GM21447 (cell line): ENCODE measurements at regions not wholly inside any gene's neighbourhood (a gene's known extent, or its start where the extent isn't known, plus 50 kb on each side); places are given as distances from the start of the nearest gene placed in this dataset.

Experiments
- ATAC-seq: cut with Tn5 transposase; IDR thresholded peaks from one replicate; pipeline ENCODE4 v1.9.1; 2021; ENCODE audit not compliant: unreplicated experiment

DNA sequence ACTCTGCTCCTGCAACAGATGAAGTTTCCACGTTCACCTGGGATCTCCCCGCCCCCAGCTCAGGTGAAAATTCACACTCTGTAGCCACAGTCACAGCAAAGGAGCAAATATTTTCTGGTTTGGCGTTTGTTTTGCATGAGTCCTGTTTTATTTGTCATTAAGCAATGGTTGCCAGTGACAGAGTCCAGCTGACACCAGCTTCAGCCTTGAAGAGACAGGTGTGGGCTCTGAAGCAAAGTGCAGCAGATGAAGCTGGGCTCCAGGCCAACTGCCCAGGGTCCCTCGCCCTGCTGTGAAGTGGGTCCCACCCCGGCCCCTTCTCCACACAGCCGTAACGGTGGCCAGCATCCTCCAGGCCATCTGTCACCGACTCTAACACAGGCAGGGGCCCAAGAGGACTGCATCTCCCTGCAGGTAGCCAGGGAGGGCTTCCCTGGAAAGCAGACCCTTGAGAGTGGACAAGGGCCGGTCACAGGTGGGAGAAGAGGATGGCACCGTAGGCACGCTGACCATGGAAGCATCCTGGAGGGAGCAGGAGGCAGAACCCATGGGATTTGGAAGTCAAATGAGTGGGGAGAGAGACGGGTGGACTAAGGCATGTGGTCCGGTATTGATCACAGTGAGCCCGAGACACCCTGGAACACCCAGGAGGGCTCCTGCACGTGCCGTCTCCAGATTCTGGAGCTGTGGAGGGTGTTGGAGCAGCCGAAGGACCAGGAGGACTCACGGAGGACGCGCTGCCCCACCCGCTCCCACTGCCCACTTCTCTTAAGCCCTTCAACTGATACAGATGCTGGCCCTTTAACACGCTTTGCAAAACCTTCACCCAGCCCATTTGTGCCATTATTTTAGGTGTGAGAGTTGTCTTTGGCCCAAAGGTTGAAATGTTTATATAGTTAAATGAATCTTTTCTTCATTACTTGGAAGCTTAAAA is 294.5 kb downstream of the BRD1 start:
- ATAC-seq, result no peak

DNA sequence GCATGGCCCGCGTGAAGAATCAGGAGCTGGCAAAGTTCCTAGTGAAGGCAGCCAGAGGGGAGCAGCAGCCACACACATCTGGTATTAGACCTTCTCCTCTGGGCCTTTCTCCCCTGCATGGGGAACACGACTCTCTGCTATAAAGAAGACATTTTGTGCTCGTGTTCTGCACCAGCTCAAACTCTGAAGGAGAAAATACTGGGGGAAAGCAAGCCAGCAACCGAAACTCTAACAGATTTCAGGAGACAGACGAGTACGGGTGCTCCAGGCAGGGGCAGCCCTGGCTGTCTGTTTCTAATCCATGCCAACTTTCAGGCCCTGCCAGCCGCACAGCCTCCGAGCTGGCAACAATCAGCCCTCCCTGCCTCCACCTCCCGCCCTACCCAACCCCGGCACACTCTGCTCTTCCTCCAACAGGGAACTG is 296.3 kb downstream of the BRD1 start:
- ATAC-seq, result no peak

DNA sequence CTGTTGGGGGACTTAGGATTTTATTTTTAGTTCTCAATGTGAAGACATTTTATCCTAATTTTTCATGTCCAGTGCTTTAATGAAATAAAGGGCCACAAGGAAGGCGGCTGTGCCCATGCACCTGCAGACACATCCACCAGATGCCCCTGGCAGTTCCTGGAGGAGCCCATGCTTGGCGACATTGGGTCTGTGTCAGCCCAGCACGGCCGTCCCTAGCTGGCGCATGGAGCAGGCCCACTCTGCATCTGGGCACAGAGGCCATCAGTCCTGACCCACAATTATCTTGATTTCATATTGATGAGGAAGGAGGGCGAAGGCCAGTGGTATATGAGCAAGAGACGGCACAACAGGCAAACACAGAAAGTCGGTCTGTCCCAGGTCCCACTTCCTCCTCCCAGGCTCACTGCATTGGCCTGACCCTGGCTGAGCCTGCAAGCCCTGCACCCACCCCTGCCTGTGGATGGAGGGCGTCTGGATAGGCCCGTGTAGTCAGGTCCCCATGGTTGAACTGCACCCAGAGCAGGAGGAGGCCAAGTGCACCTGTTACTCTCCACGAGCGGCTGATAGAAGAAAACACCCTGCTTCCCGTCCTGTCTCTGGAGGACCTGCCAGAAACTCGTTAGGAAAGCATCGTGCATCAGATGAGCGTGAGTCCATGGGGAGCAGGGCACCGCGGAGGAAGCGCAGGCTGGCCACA is 296.9 kb downstream of the BRD1 start:
- no peak for ATAC-seq

DNA sequence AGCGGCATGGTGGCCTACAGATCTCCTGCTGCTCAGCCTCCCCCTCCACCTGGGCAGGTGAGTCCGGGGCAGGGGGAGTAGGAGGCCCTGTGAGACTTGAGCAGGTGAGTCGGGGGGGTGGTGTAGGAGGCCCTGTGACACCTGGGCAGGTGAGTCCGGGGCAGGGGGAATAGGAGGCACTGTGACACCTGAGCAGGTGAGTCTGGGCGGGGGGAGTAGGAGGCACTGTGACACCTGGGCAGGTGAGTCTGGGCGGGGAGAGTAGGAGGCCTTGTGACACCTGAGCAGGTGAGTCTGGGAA is 299.3 kb downstream of the BRD1 start:
- ATAC-seq, result no peak

DNA sequence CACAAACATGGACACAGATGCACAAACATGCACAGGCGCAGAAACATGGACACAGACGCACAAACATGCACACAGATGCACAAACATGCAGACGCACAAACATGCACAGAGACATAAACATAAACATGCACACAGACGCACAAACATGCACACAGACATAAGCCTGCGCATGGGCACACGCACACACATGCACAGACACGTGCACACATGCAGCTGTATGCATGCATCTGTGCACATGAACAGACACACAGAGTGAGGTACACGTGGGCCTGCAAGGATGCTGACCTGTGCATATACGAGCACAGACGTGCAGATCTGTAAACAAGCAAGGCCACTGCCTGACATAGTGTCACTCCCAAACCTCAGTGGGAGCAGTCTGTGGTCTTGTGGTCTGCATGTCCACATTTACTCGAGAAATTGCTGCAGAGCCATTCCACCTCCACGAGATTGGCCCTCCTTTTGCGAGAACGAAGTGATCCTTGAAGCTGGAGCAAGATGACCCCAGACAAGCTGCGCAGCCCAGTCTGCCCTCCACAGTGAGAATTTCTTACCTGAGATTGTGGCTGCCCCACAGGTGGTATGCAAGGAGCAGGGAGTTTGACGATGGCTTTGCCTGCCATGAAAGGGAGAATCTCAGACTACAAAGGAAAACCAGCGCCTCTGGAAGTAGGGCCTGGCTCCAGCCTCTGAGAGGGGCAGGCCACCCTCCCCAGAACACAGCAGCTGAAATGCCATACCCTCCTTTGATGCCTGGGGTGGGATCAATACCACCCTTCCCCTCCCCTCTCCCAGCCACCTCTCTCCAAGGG is 299.9 kb downstream of the BRD1 start:
- ATAC-seq, result no peak

DNA sequence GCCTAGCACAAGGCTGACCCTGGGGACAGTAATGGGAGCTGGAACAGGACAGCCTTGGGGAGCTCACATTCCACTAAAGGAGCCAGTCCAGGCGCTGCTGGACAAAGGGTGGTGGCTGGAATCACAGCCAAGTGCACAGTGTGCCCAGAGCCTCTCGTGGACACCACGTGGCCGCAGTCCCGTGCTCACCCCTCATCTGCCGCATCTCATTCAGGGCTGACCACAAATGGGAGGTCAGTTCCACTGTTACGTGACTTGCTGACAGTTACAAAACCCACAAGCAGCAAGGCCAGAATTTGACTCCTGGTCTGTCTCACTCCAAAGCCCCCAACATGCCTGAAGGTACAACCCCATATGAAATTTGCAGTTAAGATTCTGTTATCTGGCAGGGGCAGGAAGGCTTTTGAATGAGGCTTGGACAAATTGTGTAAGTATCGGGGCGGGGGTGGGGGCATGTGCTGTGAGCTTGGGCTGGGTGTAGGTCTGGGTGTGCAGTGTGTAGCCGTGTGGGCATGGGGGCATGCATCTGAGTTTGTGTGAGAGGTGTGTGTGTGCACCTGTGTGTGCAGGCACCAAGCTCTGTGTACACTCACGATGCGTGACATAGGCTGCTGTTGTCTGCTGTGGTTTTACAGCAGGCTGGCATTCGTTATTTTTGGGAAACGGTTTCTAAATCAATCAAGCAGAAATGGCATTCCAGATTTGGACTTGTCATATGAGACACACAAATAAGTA is 301.7 kb downstream of the BRD1 start:
- no peak for ATAC-seq

DNA sequence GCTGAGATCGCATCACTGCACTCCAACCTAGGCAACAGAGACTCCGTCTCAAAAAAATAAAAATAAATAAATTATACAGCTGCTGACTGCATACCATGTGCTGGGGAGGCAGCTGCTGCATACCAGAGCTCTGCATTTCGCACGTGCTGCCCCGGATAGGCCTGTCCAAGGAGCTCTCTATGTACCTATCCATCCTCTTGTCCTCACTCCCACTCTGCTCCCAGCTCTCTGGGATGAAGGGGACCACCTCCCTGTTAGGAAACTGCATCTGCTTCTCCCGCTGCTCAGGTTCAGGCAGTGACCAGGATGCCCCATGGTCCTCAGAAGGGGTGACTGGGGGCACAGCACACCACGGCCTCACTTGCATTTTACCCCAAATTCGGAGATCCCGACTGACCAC is 302.3 kb downstream of the BRD1 start:
- ATAC-seq, result no peak

DNA sequence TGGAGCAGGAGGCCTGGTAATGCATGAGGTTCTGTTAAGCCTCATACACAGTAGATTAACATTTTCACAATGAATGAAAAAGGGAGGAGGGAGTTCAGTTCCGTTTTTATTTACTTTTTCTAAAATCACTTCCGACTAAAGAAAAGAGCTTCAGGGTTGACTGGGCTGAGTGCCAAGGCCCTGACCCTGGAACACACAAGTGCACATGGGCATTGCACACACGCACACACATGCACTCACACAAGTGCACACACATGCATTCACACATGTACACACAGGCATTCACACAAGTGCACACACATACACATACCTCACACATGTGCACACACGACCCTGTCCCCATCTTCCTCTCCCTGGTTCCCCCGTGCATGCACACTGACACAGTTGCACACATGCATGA is 303.3 kb downstream of the BRD1 start:
- ATAC-seq, result no peak

DNA sequence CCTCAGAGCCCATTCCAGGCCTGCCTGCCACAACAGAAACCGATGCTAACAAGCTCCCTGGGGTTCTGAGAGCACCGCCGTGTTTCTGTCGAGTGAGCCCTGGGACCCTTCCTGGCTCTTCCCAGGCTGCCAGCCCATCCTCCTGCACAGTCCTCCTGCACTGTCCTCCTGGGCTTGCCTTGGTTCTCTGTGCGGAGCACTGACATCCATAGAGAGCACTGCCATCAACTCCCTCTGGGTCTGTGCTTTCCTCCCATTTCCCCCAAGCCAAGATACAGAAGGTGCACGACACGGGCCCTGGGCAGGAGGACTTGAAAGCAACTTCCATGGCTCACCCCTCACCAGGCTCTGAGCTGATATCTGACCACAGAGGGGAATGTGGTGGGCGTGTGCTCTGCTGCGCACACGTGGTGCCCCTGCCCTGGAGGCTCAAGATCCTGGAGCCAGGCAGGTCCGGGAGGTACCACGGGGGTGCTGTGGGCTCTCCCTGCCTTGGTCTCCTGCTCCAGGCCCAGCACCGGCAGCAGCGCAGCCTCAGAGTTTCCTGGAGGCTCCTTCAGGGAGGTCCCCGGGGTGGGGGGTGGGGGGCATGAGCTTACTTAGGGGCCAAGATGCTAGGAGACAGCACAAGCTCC is 304.2 kb downstream of the BRD1 start:
- ATAC-seq, result no peak

DNA sequence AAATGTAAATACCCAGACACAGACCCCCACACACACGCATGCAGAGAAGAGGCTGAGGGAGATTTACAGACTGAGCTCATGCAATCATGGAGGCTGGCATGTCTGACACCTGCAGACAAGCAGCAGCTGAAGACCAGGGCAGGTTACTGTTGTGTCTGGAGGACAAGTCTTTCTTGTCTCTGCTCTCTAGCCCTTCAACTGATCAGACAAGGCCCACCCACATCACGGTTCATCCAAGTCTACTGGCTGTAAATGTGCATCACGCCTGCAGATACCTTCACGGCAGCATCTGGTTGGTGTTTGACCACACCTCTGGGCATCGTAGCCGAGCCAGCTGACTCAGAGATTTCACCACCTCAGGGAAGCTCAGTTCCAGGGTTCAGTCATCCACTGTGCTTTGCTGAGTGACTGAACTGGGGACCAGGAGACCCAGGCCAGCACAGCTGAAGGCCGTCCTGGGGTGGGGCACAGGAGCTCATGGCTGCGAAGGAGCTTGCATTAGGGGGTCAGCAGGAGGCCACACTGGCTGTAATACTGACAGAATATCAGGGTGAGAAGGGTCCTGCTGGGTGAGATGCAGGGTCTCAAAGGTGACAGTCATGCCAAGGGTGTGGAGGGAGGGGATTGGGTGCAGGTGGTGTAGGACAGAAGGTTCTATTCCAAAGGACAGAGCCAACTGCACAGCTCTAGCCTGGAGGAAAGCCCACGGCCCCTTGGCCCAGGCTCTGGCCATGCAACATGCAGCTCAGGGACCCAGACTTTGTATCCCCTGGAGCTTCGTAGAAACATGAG is 304.9 kb downstream of the BRD1 start:
- ATAC-seq, result no peak

DNA sequence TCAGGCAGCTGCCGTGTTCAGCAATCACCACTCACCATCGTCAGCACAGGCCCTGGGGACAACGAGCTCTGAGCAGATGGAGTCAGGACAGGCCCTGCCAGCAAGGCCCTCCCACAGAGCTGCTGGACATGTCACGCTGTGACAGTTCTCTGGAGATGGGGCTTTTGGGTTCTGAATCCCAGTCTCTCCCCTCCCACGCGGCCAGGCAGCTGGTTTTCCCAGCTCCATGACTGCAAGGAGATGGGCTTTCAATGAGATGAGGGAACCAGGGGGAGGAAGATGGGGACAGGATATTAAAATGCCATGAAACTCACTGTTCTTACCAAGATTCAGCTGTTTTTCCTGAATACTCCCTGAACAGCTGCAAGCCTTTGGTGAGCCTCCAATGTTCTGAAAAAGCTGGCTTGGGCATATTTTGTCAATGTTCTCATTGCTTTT is 305.9 kb downstream of the BRD1 start:
- ATAC-seq, result no peak

DNA sequence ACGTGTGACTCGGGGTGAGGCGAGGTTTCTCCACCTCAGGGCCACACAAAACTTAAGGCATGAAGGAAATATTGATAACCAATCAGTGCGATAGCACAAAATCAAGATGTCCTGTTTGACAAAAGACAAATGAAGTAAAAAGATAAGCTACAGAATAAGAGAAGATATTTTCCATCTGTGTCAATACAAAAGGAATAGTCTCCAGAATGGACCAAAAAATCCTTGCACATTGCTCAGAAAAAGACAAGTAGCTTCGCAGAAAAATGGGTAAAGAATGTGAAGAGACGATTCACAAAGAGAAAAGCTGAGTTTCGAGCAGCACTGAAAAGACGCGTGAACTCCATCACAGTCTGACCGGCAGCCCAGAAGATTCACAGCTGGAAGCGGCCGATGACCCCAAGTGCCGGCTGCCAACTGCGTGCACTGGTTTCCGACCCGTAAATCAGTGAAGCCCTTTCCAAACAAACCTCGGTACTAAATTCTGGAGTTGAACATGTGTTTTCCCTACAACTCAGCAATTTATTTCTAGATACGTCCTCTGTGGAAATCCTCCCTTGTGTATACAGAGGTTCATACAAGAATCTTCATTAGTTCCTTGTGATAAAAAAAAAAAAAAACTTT is 308.4 kb downstream of the BRD1 start:
- no peak for ATAC-seq

DNA sequence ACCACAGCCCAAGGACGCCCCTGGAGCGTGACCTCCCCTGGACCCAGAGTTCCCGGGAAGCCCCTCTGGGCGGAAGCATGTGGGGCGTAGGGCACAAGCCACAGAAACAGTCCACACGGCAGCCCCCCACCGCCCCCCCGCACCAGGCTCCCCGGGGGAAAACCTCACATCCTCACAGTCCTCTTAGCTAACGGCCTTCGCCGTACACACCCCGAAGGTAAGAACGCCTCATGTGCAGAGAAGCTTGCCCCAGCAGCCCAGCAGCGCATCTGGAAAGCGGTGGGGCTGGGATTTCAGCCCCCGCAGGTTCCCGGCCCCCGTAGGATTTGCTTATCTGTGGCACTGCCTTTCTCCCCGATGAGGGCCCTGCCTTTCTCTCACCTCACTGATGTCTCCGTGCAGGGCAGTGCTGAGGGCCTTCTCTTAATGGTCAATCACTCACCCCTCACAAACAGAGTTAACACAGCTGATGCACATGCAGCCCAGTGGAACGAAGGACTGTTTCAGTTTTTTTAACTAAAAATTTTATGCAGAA is 309.2 kb downstream of the BRD1 start:
- ATAC-seq, result no peak

DNA sequence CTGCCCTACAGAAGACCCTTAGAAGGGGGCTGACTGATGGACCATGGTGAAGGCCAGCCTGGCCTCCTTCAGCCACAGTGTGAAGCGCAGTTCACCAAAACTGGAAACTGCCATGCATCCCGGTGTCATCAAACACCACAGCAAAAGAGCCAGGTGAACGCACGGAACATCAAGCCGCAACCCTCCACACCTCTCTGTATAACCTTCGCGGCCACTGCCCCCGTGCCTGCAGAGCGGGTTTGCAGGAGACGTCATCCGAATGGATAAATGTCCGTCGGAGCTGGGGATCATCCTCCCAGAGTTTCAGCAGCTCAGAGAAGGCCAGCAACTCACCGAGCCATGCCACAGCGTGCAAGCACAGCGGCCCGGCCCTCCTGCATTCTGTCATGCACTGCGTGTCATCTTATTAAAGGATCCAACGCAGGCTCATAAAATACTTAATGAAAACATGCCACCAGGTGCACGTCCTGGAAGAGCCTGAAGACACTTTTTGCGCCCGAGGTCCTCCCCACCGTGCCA is 309.9 kb downstream of the BRD1 start:
- no peak for ATAC-seq

DNA sequence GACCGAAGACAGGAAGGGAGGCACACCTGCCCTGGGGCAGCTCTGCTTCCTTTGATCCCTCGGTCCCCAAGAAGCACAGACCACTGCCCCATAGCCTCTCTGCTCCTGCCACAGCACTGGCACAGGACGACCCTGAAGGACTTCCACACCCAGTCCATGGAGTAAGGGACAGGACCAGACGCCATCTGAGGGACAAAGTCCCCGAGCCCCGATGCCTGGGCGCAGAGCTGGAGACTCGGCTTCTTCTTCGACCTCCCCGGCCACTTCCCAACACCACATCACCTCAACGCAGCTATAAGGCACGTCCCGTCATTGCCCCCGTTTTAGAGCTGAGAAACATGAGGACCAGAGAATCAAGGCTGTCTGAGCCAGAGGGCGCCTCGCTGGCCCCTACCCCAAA is 310.5 kb downstream of the BRD1 start:
- no peak for ATAC-seq

DNA sequence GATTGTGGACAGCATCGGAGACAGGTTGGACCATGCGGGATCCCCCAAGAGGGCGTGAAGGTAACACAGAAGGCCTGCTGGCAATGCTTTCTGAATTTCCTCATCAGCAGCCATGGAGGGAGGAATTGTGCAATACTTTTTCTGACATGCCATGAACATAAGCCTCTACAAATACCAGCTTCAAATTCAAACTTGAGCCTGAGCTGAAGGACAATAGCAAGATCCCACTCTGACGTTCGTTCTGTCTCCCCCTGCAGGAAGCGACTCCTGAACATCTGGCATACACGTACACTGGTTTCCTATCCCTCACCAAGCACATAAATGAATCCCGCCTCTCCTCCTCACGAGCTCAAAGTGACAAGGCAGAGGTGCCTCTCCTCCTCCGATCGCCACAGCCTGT is 312.2 kb downstream of the BRD1 start:
- ATAC-seq, result no peak

DNA sequence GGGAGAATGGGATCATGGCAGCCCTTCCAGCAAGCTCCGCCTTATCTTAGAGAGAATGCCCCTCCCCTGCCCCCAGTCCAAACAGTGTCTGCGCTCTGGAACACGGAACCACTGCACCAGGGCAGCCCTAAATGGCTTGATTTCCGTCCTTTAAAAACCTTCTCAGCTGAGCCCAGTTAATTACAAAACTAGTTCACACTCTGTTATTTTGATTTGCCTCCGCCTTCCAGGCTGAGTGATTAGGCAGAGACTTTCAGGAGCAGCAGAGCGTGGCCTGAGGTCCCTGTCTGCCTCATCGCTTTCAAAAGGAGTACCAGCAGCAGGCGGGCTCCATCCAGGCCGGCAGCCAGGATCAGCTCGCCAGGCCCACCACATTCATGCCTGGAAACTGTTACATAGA is 313.0 kb downstream of the BRD1 start:
- no peak for ATAC-seq

DNA sequence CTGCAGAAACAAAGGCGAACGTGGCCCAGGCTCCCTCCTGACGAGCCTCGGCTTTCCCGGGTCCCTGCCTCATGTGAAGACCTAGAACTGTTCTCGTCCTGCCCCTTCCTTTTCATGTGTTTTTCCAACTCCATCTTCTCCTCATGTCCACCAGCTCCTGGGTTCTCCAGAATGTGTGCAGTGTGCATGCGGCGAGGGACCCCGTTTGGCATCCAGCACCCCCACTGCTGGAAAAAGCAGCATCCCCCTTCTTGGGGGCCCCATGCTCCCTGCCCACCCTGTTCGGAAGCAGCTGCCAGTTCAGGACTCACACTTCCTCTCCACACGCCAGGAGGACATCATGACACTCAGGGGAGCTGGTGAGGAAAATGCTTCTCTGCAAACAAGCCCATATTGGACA is 313.5 kb downstream of the BRD1 start:
- no peak for ATAC-seq

DNA sequence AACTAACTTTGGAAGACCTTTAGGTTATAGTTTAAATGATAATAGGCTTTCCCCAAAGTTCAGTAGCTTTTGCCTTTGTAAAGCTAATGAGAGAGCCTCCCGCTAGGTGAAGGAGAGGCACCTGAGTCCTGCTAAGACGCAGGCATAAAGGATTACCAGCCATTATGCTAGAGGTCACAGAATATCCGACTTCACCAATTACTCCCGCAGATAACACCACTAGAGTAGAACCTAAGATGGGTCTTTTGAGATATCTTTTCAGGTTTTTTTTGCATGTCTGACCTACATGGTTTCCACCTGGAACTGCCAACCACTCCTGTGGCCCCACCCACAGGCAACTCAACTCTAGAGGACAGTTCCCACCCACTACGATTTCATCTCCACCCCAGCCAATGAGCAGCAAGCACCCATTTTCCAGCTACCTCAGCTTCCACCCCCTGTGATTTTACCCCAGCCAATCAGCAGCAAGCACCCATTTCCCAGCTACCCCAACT is 314.3 kb downstream of the BRD1 start:
- ATAC-seq, result no peak
